ENCODE measurements at regions not wholly inside any gene's neighbourhood (a gene's known extent, or its start where the extent isn't known, plus 50 kb on each side); places are given as distances from the start of the nearest gene placed in this dataset.

- TF ChIP-seq CTCF (conservative IDR thresholded peaks at IDR 0.05; ENCODE audit: low read length), result no peak
- DNase-seq (ENCODE audit: low read depth), result no peak
- no peak overlapping the region for H3K4me3 ChIP-seq (ENCODE audit: low read length)
Measured at GRCh38 chr13:74006666-74007065, 127.5 kb downstream of the KLF12 start.

GRCh38 chr13:74005320-74006157, 128.7 kb downstream of the KLF12 start:
- DNase-seq (ENCODE audit: low read depth), result no peak
- no peak for TF ChIP-seq CTCF (conservative IDR thresholded peaks at IDR 0.05; ENCODE audit: low read length)
- H3K4me3 ChIP-seq (ENCODE audit: low read length), result no peak overlapping the region

GRCh38 chr13:74004109-74004508, 130.1 kb downstream of the KLF12 start:
- no peak overlapping the region for H3K4me3 ChIP-seq (ENCODE audit: low read length)
- DNase-seq (ENCODE audit: low read depth), result no peak
- no peak for TF ChIP-seq CTCF (conservative IDR thresholded peaks at IDR 0.05; ENCODE audit: low read length)

GRCh38 chr13:74003374-74003773, 130.8 kb downstream of the KLF12 start:
- no peak for DNase-seq (ENCODE audit: low read depth)
- no peak overlapping the region for H3K4me3 ChIP-seq (ENCODE audit: low read length)
- no peak for TF ChIP-seq CTCF (conservative IDR thresholded peaks at IDR 0.05; ENCODE audit: low read length)

- TF ChIP-seq CTCF (conservative IDR thresholded peaks at IDR 0.05; ENCODE audit: low read length), result no peak
- H3K4me3 ChIP-seq (ENCODE audit: low read length), result no peak overlapping the region
- DNase-seq (ENCODE audit: low read depth), result peak; percentile 60
Measured at GRCh38 chr13:74000876-74001275, 133.3 kb downstream of the KLF12 start.

GRCh38 chr13:73998631-73999030, 135.6 kb downstream of the KLF12 start:
- H3K4me3 ChIP-seq (ENCODE audit: low read length), result no peak overlapping the region
- no peak for TF ChIP-seq CTCF (conservative IDR thresholded peaks at IDR 0.05; ENCODE audit: low read length)
- no peak for DNase-seq (ENCODE audit: low read depth)

- no peak overlapping the region for H3K4me3 ChIP-seq (ENCODE audit: low read length)
- no peak for TF ChIP-seq CTCF (conservative IDR thresholded peaks at IDR 0.05; ENCODE audit: low read length)
- DNase-seq (ENCODE audit: low read depth), result no peak
Measured at GRCh38 chr13:73997964-73998363, 136.2 kb downstream of the KLF12 start.

Measured in AG10803 (cell line).